Ascending aorta (tissue), 2 donors: ENCODE measurements at regions not wholly inside any gene's neighbourhood (a gene's known extent, or its start where the extent isn't known, plus 50 kb on each side); places are given as distances from the start of the nearest gene placed in this dataset.
"Not testable (repeated sequence)": the region's sequence is repeated elsewhere in the genome, so short reads cannot be mapped to it uniquely, and the experiment has no call there.

Source experiments
- DNase-seq, 2 donors: peaks; one replicate each; pipeline ENCODE4 v3.0.0-alpha.2; 2019; ENCODE audit warnings: low spot score in 2 of 2
- H3K27ac ChIP-seq, 2 donors: fragments of 200-600 bp; sonication (generic); one replicate each; pipeline ENCODE4 v1.5.1; 2016 to 2017; ENCODE audit warnings: mild to moderate bottlenecking in 1 of 2
- H3K27me3 ChIP-seq: fragments of 200-600 bp; sonication (generic); one replicate; pipeline ENCODE4 v1.5.1; 2017
- H3K36me3 ChIP-seq, 2 donors: fragments of 200-600 bp; sonication (generic); one replicate each; pipeline ENCODE4 v1.5.1; 2016
- H3K4me1 ChIP-seq, 2 donors: fragments of 200-600 bp; sonication (generic); one replicate each; pipeline ENCODE4 v1.5.1; 2016 to 2017; ENCODE audit warnings: mild to moderate bottlenecking in 1 of 2
- H3K4me3 ChIP-seq, 2 donors: fragments of 200-600 bp; sonication (generic); one replicate each; pipeline ENCODE4 v1.5.1; 2016 to 2017; ENCODE audit warnings: mild to moderate bottlenecking in 1 of 2
- H3K9me3 ChIP-seq, 2 donors: fragments of 200-600 bp; sonication (generic); one replicate each; pipeline ENCODE4 v1.5.1; 2016
- CTCF ChIP-seq, 3 experiments: fragments of 200-600 bp in 2 of 3; fragments of 450-650 bp in 1 of 3; sonication (generic) in 2 of 3; IDR thresholded peaks; one replicate each; pipeline ENCODE4 v1.5.1; 2016 to 2019; ENCODE audit warnings: antibody characterized with exemption in 3 of 3, mild to moderate bottlenecking in 1 of 3, moderate library complexity in 1 of 3
- intact Hi-C: fragments of 100-400 bp; cut with DNase I; formaldehyde crosslinking; loops from one replicate; pipeline ENCODE4 v1.15.1; 2023

GRCh38 chrX:821327-822107 is 190.9 kb downstream of the SHOX start:
- H3K36me3 ChIP-seq = no peaks in the 10 kb centered on the region
- no peaks in the 10 kb centered on the region for H3K27me3 ChIP-seq
- TF ChIP-seq CTCF (IDR thresholded peaks at IDR 0.05) = no peak
- intact Hi-C loops = loop anchor here (10.0 kb wide), 1 partner anchor 173 kb away; no protein-coding TSS in a partner anchor
- no peak overlapping the region for H3K27ac ChIP-seq
- peaks cover 0 to 7% of the 10 kb centered on the region in 2 donors for H3K9me3 ChIP-seq
- DNase-seq = no peak
- H3K4me1 ChIP-seq = no peaks in the 10 kb centered on the region
- no peak overlapping the region for H3K4me3 ChIP-seq

- TF ChIP-seq CTCF (IDR thresholded peaks at IDR 0.05) = no peak
Observed at GRCh38 chrX:819684-820083, 189.1 kb downstream of the SHOX start.

GRCh38 chrX:817759-818300 is 187.2 kb downstream of the SHOX start:
- Histone ChIP-seq H3K27ac (no peak overlapping the region), H3K9me3 (peaks cover 0 to 7% of the 10 kb centered on the region in 2 donors), H3K36me3 (no peaks in the 10 kb centered on the region), H3K4me1 (no peaks in the 10 kb centered on the region), H3K4me3 (no peak overlapping the region), H3K27me3 (no peaks in the 10 kb centered on the region)
- intact Hi-C loops = no loop called here
- no peak for DNase-seq
- no peak for TF ChIP-seq CTCF (IDR thresholded peaks at IDR 0.05)

More at GRCh38 chrX:819684-820083, 189.1 kb downstream of the SHOX start:
- Histone ChIP-seq H3K4me3 (no peak overlapping the region), H3K27me3 (no peaks in the 10 kb centered on the region), H3K9me3 (peaks cover 0 to 7% of the 10 kb centered on the region in 2 donors), H3K36me3 (no peaks in the 10 kb centered on the region), H3K27ac (no peak overlapping the region), H3K4me1 (no peaks in the 10 kb centered on the region)
- intact Hi-C loops = loop anchor here (10.0 kb wide), 1 partner anchor 175 kb away; no protein-coding TSS in a partner anchor
- no peak for DNase-seq

GRCh38 chrX:817147-817546 is 186.6 kb downstream of the SHOX start:
- H3K4me1 ChIP-seq, DNase-seq, intact Hi-C loops, H3K9me3 ChIP-seq, H3K4me3 ChIP-seq, H3K27me3 ChIP-seq, H3K27ac ChIP-seq, H3K36me3 ChIP-seq: not testable (repeated sequence)

- no peaks in the 10 kb centered on the region for H3K4me1 ChIP-seq
- TF ChIP-seq CTCF (IDR thresholded peaks at IDR 0.05) = no peak
- H3K9me3 ChIP-seq = peaks cover 0 to 7% of the 10 kb centered on the region in 2 donors
- H3K27ac ChIP-seq = no peak overlapping the region
- intact Hi-C loops = no loop called here
- DNase-seq = no peak
- no peak overlapping the region for H3K4me3 ChIP-seq
- no peaks in the 10 kb centered on the region for H3K27me3 ChIP-seq
- no peaks in the 10 kb centered on the region for H3K36me3 ChIP-seq
Observed at GRCh38 chrX:816411-816810, 185.8 kb downstream of the SHOX start.

- Histone ChIP-seq H3K4me1 (no peaks in the 10 kb centered on the region), H3K9me3 (no peaks in the 10 kb centered on the region), H3K4me3 (no peak overlapping the region), H3K27ac (no peak overlapping the region), H3K36me3 (no peaks in the 10 kb centered on the region), H3K27me3 (no peaks in the 10 kb centered on the region)
- intact Hi-C loops = no loop called here
- no peak for TF ChIP-seq CTCF (IDR thresholded peaks at IDR 0.05)
- DNase-seq = no peak
Observed at GRCh38 chrX:810186-810585, 179.6 kb downstream of the SHOX start.
